T-cell (primary cell): ENCODE measurements at regions not wholly inside any gene's neighbourhood (a gene's known extent, or its start where the extent isn't known, plus 50 kb on each side); places are given as distances from the start of the nearest gene placed in this dataset.

ENCODE experiments used
- ATAC-seq, 4 experiments: fragments of 200-7000 bp in 3 of 4; fragments of 150-1000 bp in 1 of 4; cut with Tn5 transposase; replicated peaks in 1 of 4; 1 replicate in 3 of 4; 2 replicates in 1 of 4; pipeline ENCODE4 v1.10.0; 2021; ENCODE audit warnings: moderate library complexity in 3 of 4, mild to moderate bottlenecking in 2 of 4, moderate number of reproducible peaks in 1 of 4
- CTCF ChIA-PET, 2 donors: fragments of 300-600 bp; sonication (Branson Sonifier 250); formaldehyde crosslinking; loops; one replicate each; lab custom pipeline; 2022; ENCODE audit warnings: antibody characterized with exemption in 2 of 2; lab: Charles Lee
- POLR2A ChIA-PET, 2 donors: fragments of 300-600 bp; sonication (Branson Sonifier 250); formaldehyde crosslinking; loops; one replicate each; lab custom pipeline; 2022; ENCODE audit warnings: antibody characterized with exemption in 2 of 2; lab: Charles Lee
- DNase-seq, 35 experiments: peaks; one replicate each; pipeline versions ENCODE4 v3.0.0 to v3.0.0-alpha.2; 2013 to 2023
- H3K27ac ChIP-seq: one replicate; pipeline ENCODE4 v1.5.1; 2013; ENCODE audit warnings: low read length
- H3K27me3 ChIP-seq, 2 experiments: replicated peaks in 1 of 2; 1 replicate in 1 of 2; 2 replicates in 1 of 2; pipeline versions ENCODE4 v1.6.1 to v1.7.0; 2013; ENCODE audit warnings: low read length in 1 of 2, mixed read lengths in 1 of 2; ENCODE audit not compliant: control insufficient read depth in 2 of 2, insufficient read depth in 2 of 2; ENCODE audit errors: extremely low read depth in 1 of 2
- H3K36me3 ChIP-seq, 2 donors: 1 replicate in 1 of 2; 2 replicates in 1 of 2; pipeline versions ENCODE4 v1.6.1 to v1.7.0; 2013; ENCODE audit warnings: low read length in 1 of 2; ENCODE audit not compliant: control insufficient read depth in 2 of 2, insufficient read depth in 1 of 2; ENCODE audit errors: extremely low read depth in 1 of 2
- H3K4me1 ChIP-seq, 2 experiments: 1 replicate in 1 of 2; 2 replicates in 1 of 2; pipeline versions ENCODE4 v1.6.1 to v1.7.0; 2013; ENCODE audit warnings: low read length in 2 of 2, mixed read lengths in 1 of 2; ENCODE audit not compliant: insufficient read depth in 2 of 2, control insufficient read depth in 1 of 2; ENCODE audit errors: extremely low read depth in 1 of 2
- H3K4me3 ChIP-seq, 2 donors: 1 replicate in 1 of 2; 2 replicates in 1 of 2; pipeline versions ENCODE4 v1.5.1 to v1.7.0; 2013; ENCODE audit warnings: mild to moderate bottlenecking in 2 of 2, low read length in 1 of 2, moderate library complexity in 1 of 2; ENCODE audit not compliant: control insufficient read depth in 1 of 2; ENCODE audit errors: extremely low read depth in 1 of 2
- H3K9me3 ChIP-seq: 2 replicates; pipeline ENCODE4 v1.7.0; 2013
- H3K27ac Mint-ChIP-seq, 2 donors: one replicate each; pipeline ENCODE4 v1.8.0; 2020 to 2021; ENCODE audit warnings: mild to moderate bottlenecking in 2 of 2, mixed read lengths in 2 of 2
- H3K27me3 Mint-ChIP-seq, 2 donors: one replicate each; pipeline ENCODE4 v1.8.0; 2021 to 2022; ENCODE audit warnings: mixed read lengths in 2 of 2
- H3K36me3 Mint-ChIP-seq: one replicate; pipeline ENCODE4 v1.8.0; 2021; ENCODE audit warnings: mixed read lengths
- H3K4me1 Mint-ChIP-seq, 3 donors: one replicate each; pipeline ENCODE4 v1.8.0; 2020 to 2022; ENCODE audit warnings: mixed read lengths in 3 of 3, mild to moderate bottlenecking in 1 of 3
- H3K4me3 Mint-ChIP-seq, 3 donors: one replicate each; pipeline ENCODE4 v1.8.0; 2020 to 2022; ENCODE audit warnings: mild to moderate bottlenecking in 3 of 3, mixed read lengths in 3 of 3, moderate library complexity in 3 of 3
- H3K9me3 Mint-ChIP-seq, 3 donors: one replicate each; pipeline ENCODE4 v1.8.0; 2020 to 2022; ENCODE audit warnings: mixed read lengths in 3 of 3
- WGBS: methylation state at CpG from one replicate; pipeline ENCODE4 v1.1.5; 2013; ENCODE audit warnings: missing lambda C conversion rate; ENCODE audit not compliant: insufficient coverage; 5-methylcytosine and 5-hydroxymethylcytosine counted together

DNA sequence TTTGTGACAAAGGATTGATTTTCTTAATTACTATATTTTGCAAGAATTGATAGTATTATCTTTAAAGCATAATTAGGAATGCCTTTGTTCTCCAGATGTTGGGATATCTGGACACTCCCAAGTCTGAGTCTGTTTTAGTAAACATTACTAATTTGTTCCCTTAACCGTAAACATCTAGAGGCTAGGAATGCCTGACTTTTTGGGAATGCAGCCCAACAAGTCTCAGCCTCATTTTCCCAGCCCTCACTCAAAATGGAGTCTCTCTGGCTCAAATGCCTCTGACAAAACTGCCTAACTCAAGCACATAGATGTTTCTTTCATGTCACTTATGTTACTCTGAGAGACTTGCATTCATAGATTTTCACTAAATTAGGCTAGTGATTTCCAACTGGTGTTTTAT lies 297.0 kb upstream of the CLNK start:
- Histone ChIP-seq H3K36me3 (no peaks in the 10 kb centered on the region), H3K4me3 (no peak overlapping the region), H3K27ac (no peak overlapping the region), H3K4me1 (peaks cover 2 to 10% of the 10 kb centered on the region in 2 experiments), H3K27me3 (no peaks in the 10 kb centered on the region), H3K9me3 (no peaks in the 10 kb centered on the region)
- no CpG with 5 or more reads among the region's 1 CpG for WGBS
- Mint-ChIP-seq H3K4me3 (no peak overlapping the region), H3K4me1 (peaks cover 12 to 20% (median 17%) of the 10 kb centered on the region in 3 donors), H3K27ac (no peak overlapping the region), H3K27me3 (no peaks in the 10 kb centered on the region), H3K36me3 (no peaks in the 10 kb centered on the region), H3K9me3 (no peaks in the 10 kb centered on the region)
- ATAC-seq (no peak), DNase-seq (no peak)
- POLR2A ChIA-PET: no interaction called here
- CTCF ChIA-PET: no interaction called here

DNA sequence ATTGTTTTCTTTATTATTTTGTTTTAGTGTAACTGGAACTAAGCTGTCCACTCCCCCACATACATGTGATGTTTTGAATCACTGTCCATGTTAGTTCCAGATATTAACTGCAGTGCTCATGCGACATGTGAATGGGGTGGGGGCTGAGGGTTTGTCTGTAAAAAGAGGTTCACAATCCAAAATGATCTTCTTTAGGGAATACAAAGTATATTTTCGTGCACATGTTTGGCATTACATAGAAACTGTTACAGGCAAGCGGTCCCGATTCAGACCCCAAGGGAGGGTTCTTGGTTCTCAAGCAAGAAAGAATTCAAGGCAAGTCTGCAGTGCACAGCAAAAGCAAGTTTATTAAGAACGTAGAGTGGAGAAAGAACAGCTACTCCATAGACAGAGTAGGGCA lies 296.5 kb upstream of the CLNK start:
- Histone ChIP-seq H3K9me3 (no peaks in the 10 kb centered on the region), H3K36me3 (no peaks in the 10 kb centered on the region), H3K27me3 (no peaks in the 10 kb centered on the region), H3K4me1 (peaks cover 2 to 10% of the 10 kb centered on the region in 2 experiments), H3K4me3 (no peak overlapping the region), H3K27ac (no peak overlapping the region)
- no peak for ATAC-seq
- CTCF ChIA-PET: interaction anchor here in 1 of 2 donors (0.6 kb wide), 1 partner anchor 215 kb away, joined by 4 read pairs; no protein-coding TSS in a partner anchor
- no peaks in the 10 kb centered on the region for H3K36me3 Mint-ChIP-seq
- 86% methylated on average over 5 of the region's 5 CpGs for WGBS
- no peak for DNase-seq
- H3K4me3 Mint-ChIP-seq: no peak overlapping the region
- no peaks in the 10 kb centered on the region for H3K27me3 Mint-ChIP-seq
- H3K27ac Mint-ChIP-seq: no peak overlapping the region
- POLR2A ChIA-PET: no interaction called here
- no peaks in the 10 kb centered on the region for H3K9me3 Mint-ChIP-seq
- peaks cover 12 to 20% (median 17%) of the 10 kb centered on the region in 3 donors for H3K4me1 Mint-ChIP-seq

DNA sequence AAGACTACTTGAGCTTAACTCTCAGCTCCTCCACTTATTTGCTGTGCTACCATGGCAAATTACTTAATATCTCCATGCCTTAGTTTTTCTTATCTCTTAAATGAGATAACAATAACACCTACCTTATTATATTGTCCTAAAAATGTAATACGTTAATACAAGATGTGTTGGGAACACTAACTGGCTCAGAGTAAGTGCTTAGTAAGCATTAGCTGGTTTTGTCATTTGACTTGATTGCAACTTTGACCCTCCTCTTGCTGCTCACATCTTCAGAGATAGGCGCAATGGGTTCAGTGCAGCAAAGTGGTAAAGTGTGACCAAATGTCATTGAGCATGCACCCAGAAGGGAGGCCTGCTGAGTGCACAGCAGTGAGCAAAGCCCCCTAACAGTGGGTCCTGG lies 294.5 kb upstream of the CLNK start:
- Mint-ChIP-seq H3K4me3 (no peak overlapping the region), H3K36me3 (no peaks in the 10 kb centered on the region), H3K9me3 (no peaks in the 10 kb centered on the region), H3K4me1 (peaks cover 12 to 20% (median 17%) of the 10 kb centered on the region in 3 donors), H3K27me3 (peaks cover 0 to 3% of the 10 kb centered on the region in 2 donors), H3K27ac (no peak overlapping the region)
- H3K27me3 ChIP-seq: no peaks in the 10 kb centered on the region
- no peak overlapping the region for H3K27ac ChIP-seq
- no peaks in the 10 kb centered on the region for H3K36me3 ChIP-seq
- DNase-seq: no peak
- peaks cover 2 to 10% of the 10 kb centered on the region in 2 experiments for H3K4me1 ChIP-seq
- POLR2A ChIA-PET: no interaction called here
- H3K9me3 ChIP-seq: no peaks in the 10 kb centered on the region
- H3K4me3 ChIP-seq: no peak overlapping the region
- CTCF ChIA-PET: no interaction called here
- no peak for ATAC-seq
- WGBS: 100% methylated on average over 1 of the region's 2 CpGs

DNA sequence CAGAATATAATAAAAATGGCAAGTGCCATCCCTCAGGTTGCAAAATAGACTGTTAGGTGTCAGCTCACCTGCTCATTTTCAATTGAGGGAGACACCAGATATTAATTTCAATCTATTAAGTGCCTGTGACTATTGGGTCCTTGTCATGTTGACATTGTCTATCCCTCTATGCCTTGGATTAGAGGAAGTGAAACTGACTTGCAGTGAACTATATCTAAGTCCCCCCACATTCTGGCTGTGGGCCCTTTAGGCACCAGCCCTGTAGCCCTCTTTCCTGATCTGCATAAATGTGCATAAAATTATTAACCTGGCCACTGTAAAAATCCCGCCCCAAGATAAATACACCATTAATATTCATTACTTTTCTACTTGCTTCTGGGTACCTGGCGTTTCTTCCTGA lies 293.0 kb upstream of the CLNK start:
- 67% methylated on average over 1 of the region's 2 CpGs for WGBS
- CTCF ChIA-PET: no interaction called here
- ATAC-seq: no peak

DNA sequence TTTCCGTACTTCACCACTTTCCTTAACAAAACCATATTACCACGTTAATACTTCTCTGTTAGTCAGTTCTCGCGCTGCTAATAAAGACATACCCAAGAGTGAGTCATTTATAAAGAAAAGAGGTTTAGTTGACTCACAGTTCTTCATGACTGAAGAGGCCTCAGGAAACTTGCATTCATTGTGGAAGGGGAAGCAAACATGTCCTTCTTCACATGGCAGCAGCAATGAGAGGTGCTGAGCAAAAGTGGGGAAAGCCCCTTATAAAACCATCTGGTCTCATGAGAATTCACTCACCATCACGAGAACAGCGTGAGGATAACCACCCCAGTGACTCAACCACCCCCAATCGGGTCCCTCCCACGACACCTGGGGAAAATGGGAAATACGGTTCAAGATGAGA lies 289.8 kb upstream of the CLNK start:
- POLR2A ChIA-PET: no interaction called here
- Mint-ChIP-seq H3K4me3 (no peak overlapping the region), H3K27me3 (peaks cover 3% of the 10 kb centered on the region in 2 donors), H3K27ac (no peak overlapping the region), H3K9me3 (no peaks in the 10 kb centered on the region), H3K36me3 (no peaks in the 10 kb centered on the region), H3K4me1 (no peaks in the 10 kb centered on the region)
- Histone ChIP-seq H3K4me1 (no peaks in the 10 kb centered on the region), H3K9me3 (no peaks in the 10 kb centered on the region), H3K4me3 (no peak overlapping the region), H3K36me3 (no peaks in the 10 kb centered on the region), H3K27ac (no peak overlapping the region), H3K27me3 (no peaks in the 10 kb centered on the region)
- ATAC-seq: no peak
- CTCF ChIA-PET: no interaction called here
- no peak for DNase-seq
- no CpG with 5 or more reads among the region's 9 CpGs for WGBS

More for the DNA sequence above, 293.0 kb upstream of the CLNK start:
- Mint-ChIP-seq H3K27me3 (peaks cover 3% of the 10 kb centered on the region in 2 donors), H3K4me3 (no peak overlapping the region), H3K36me3 (no peaks in the 10 kb centered on the region), H3K4me1 (peaks cover 4 to 7% (median 5%) of the 10 kb centered on the region in 3 donors), H3K27ac (no peak overlapping the region), H3K9me3 (no peaks in the 10 kb centered on the region)
- Histone ChIP-seq H3K36me3 (no peaks in the 10 kb centered on the region), H3K9me3 (no peaks in the 10 kb centered on the region), H3K4me3 (no peak overlapping the region), H3K4me1 (no peaks in the 10 kb centered on the region), H3K27me3 (no peaks in the 10 kb centered on the region), H3K27ac (no peak overlapping the region)
- DNase-seq: no peak
- POLR2A ChIA-PET: no interaction called here

DNA sequence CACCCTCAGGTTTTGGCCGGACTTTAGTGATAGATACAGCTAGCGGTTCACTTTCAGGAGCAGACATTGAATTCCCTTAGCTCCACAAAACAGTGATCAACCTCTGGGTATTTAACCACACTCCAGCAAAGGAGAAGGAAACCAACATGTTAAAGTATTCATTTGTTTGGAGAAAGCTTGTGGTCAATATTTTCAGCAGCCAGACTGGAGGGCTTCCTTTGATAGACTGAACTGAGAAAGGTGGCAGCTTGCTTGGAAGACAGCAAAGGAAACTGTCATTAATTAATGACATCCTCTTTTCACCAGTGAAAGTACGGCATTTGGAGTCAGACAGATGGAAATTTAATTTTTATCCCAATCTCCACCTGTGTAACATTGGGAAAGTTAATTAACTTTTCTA lies 289.1 kb upstream of the CLNK start:
- Mint-ChIP-seq H3K4me3 (no peak overlapping the region), H3K4me1 (no peaks in the 10 kb centered on the region), H3K27ac (no peak overlapping the region), H3K36me3 (no peaks in the 10 kb centered on the region), H3K27me3 (peaks cover 3% of the 10 kb centered on the region in 2 donors), H3K9me3 (no peaks in the 10 kb centered on the region)
- ATAC-seq (no peak), DNase-seq (no peak)
- H3K9me3 ChIP-seq: no peaks in the 10 kb centered on the region
- no peaks in the 10 kb centered on the region for H3K4me1 ChIP-seq
- no peak overlapping the region for H3K27ac ChIP-seq
- ChIA-PET POLR2A (no interaction called here), CTCF (interaction anchor here in 1 of 2 donors (0.6 kb wide), 1 partner anchor 1091 kb away, joined by 7 read pairs; no protein-coding TSS in a partner anchor)
- no peaks in the 10 kb centered on the region for H3K27me3 ChIP-seq
- WGBS: no CpG with 5 or more reads among the region's 3 CpGs
- H3K36me3 ChIP-seq: no peaks in the 10 kb centered on the region
- H3K4me3 ChIP-seq: no peak overlapping the region
